SK-MEL-5 (cell line): ENCODE measurements at regions not wholly inside any gene's neighbourhood (a gene's known extent, or its start where the extent isn't known, plus 50 kb on each side); places are given as distances from the start of the nearest gene placed in this dataset.
"Not testable (repeated sequence)": the region's sequence is repeated elsewhere in the genome, so short reads cannot be mapped to it uniquely, and the experiment has no call there.

Source experiments
- DNase-seq: peaks from one replicate; pipeline ENCODE4 v3.0.0-alpha.2; 2016; ENCODE audit warnings: low read depth, low spot score
- in situ Hi-C: cut with HindIII; loops from 2 replicates; pipeline ENCODE4 v1.10.0; 2016; ENCODE audit warnings: low sequenced_read_pairs, high pct_unique_total_duplicates, low pct_unique_long_range_greater_than_20kb

DNA sequence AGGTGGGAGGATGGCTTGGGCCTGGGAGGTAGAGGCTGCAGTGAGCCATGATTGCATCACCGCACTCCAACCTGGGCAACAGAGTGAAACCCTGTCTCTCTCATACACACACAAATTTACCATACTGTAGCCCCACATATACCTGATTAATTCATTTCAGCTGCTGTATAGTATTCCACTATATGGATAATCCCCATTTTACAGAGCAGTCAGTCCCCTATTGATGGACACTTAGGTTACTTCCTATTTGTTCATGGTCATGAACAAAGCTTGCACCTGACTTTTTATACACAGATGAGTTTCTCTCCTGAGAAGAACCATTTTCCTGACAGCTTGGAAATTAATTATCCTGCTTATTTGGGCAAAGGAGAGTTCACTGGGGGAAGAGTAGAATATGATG lies 59.2 kb downstream of the EMX2 start:
- in situ Hi-C loops = no loop called here
- DNase-seq = no peak

DNA sequence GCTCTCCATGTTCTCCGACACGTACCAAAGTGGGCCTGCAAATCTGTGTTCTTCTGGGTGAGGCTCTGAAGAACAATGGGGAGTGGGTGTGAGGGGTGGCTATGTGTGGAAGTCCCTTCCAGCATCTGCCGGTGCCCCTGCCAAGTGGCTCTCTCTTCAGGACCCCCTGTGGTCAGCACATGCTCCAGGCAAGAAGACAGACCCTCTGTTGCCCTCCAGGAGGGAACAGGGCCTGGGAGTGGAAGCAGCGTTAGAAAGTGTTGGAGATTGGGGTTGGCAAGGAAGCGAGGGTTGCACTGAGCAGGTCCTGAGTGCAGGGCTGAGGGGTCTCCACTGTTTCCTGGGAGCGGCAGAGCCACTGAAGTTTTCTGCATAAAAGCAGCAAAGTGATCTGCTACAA lies 60.5 kb downstream of the EMX2 start:
- in situ Hi-C loops = no loop called here
- no peak for DNase-seq

DNA sequence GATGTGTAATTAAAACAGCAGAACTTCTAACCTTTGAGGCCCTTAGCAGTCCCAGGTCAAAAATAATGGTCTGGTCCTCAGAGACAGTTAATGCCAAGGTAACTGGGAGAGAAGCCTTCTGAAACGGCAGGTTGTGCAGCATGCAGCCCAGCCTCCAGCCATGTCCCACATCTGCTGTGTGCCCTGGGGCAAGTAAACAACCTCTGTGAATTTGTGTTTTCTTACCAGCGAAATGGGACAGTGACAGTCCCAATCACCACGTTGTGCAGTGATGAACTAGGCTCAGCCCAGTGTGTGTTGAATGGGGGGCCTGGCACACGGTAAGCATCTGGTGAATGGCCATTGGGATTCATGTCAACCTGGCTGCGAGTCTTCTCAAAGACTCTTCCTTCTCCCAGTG lies 61.2 kb downstream of the EMX2 start:
- DNase-seq = no peak
- in situ Hi-C loops = no loop called here

DNA sequence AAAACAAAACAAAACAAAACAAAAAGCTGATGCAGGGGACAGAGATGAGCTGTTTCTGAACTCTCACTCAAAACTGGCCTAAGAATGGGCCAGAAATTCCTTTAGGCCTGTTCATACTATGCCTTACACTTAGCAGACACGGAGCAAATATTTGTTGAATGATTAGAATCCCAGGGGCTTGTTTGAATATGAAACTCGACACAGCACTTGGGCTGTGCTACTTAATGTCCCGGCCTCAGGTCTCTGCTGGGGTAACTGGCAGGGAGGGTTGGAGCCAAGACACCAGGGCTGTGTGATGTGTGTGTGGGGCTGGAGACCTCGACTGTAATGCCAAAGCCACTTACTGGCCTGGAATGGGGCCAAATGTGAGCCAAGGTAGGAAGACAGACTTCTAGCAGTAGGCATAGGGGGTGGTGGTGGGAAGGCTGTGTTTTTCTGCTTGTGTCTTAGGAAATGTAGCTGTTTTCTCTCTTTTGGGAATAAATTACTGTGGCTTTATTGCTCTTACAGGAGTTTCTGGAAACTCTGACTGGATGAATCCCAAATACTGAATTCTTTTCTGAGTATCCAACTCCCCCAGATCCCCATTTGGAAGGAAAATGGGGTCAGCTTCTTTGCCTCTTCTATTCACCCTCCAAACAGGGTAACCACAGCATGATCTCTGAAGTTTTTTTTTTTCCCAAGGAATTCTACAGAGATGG lies 66.7 kb downstream of the EMX2 start:
- in situ Hi-C loops = no loop called here
- no peak for DNase-seq

DNA sequence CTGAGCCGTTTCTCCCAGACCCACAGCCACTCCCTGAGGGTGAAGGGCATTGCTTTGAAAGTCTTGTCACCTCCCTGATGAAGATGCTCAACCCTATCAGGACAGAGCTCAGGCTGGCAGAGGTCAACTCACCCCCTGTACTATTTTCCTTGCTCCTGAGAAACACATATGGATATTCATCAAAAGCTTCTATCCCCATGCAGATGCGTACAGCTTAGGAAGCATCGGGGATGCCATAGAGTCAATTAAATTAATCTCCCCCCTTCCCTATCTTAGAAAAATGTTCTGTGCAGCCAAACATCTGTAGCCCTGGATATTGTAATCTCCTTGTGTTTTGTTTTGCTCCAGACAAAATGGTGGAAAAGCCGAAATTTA lies 67.2 kb downstream of the EMX2 start:
- in situ Hi-C loops = no loop called here
- DNase-seq = no peak

DNA sequence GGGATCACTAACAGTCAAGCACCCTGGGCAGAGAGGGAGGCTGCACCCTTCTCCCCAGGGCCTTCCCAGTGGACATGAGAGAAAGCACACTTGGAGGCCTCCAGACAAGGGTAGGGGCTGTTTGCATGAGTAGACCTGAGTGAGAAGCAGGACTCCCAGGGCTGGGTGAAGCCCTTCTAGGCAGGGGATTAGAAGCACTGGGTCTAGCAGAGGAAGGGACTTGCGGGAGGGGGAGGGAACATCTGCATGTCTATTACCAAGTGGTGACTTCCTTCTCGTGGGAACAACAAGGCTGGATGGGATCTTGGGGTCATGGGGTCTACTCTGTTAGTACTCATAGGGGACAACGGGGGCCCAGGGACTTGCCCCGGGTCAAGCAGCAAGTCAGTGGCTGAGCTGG lies 67.8 kb downstream of the EMX2 start:
- in situ Hi-C loops = no loop called here
- DNase-seq = no peak

DNA sequence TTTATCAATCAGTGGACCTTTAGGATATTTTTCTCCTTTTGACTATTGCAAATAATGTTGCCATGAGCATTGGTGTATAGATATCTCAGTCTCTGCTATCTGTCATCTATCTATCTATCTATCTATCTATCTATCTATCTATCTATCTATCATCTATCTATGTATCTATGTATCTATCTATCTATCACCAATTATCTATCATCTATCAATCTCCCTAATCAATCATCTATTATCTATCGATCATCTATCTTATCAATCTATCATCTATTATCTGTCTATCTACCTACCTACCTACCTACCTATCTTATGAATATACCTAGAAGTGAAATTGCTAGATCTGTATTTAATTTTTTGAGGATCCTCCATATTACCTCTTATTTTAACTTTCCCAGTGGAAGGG lies 69.6 kb downstream of the EMX2 start:
- in situ Hi-C loops = no loop called here

DNA sequence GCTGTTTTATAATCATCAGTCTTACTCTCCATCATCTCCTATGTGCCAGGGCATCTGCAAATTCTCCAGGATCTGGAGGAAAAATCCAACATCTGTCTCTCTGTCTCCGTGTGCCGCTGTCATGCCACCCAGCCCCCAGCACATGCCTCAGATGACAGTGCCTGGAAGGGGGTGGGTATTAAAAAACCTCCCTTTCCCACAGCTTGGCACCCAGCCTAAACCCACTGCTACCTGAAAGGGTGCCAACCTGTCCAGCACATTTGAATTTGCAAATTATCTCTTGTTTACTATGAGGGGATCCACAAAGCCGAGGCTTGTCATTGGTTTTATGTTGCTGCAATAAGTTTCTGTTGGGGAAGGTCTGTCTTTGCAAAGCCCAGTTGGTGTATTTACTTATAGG lies 73.1 kb downstream of the EMX2 start:
- in situ Hi-C loops = no loop called here
- DNase-seq = no peak

More for the DNA sequence above, 69.6 kb downstream of the EMX2 start:
- no peak for DNase-seq

DNA sequence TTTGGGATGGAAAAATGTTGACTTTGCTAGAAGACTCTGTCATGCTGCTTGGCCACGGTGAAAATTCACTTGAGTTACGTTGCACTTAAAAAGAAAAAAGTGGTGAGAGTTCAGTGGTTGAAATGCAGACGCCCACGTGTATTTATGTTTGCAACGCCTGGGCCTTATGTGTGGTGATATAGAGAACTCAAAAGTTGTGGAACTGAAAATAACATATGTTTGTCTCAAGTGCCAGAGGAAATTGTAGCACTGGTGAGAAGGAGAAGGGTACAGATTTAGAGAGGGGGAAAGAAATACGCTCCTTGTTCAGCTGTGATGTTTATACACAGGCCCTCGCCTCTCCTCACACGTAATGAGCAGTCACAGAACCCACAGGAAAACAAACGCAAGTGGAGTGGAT lies 73.6 kb downstream of the EMX2 start:
- in situ Hi-C loops = no loop called here
- DNase-seq = no peak

DNA sequence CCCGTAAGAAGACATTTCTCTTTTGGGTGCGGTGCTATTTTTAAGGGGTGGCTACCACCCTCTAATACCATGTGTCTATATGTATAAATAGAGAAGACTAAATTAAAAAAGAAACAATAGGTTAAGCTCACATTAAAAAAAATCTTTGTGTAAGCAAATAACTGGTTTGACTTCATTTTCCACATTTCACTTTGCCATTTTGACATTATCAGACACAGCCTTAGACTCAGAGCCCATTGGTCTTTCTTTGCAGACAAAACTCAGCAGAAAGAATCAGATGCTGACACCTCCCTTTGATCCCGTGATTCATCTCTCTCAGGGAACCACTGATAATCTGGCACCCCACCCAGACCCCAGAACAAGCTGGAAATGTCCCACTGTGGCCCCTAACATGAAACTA lies 74.5 kb downstream of the EMX2 start:
- in situ Hi-C loops = no loop called here
- DNase-seq = no peak

DNA sequence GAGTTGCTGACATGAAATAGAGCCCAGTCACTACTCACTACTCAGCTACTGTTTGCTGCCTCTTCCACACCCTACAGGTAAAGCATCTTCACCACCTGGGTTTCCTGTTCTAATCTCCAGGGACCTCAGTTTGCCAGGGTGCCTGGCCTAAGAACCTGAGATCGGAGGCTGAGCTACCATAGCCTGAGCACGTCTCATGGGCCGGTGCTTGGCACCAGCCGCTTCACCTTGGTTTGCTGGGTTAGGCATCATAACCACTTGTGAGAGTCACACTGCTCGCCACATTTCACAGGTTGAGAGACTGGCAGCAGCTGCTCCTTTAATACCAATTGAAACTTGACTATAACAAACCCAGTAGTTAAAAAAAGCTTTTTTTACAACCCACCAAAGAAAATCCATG lies 75.1 kb downstream of the EMX2 start:
- DNase-seq = no peak
- in situ Hi-C loops = no loop called here

DNA sequence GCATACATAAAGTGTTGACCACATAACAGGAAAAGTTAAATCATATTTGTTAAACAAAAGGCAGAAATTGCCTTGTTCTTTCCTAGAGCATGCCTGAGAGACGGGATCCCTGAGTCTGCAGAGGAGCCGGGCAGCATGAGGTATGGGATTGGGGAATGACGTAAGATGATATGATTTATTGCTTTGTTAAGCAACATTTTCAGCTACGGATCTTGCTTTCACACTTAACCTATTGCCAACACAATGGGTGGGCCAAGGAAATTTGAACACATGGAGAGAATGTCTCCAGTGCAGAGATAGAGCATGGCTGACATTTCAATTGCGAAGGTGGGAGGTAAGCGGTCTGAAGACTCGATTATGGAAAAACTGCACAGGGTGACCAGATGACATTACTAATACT lies 76.7 kb downstream of the EMX2 start:
- in situ Hi-C loops = no loop called here
- DNase-seq = no peak

DNA sequence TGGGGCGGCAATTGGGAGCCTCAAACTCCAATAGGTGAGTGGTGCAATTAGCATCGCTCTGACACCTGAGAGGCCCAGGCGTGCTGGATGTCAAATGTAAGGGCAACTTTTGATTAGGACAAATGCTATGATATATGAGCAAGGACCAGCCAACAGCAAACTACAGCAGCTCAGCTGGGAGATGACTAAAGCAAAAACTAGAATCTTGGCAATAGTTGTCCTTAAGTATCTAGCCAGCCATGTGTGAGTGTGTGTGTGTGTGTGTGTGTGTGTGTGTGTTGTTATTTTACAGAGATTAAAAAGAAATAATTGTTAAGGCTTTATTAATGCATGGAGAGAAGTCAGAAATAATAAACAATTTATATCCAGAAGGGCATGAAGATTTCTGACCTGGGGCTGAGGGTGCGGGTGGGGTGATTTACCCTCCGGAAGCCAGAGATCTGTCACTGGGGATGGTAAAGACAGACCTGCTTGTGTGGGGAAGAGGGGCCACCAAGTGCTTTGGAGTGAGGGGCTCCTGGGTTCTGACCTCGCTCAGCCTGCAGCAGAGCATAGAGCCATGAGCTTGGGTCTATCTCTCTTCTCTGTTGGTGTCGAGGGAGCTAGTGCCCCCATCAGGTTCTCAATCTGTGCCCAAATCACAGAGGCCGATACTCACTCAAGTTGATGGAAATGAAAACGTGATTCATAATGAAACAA lies 77.3 kb downstream of the EMX2 start:
- in situ Hi-C loops = no loop called here
- DNase-seq = no peak

DNA sequence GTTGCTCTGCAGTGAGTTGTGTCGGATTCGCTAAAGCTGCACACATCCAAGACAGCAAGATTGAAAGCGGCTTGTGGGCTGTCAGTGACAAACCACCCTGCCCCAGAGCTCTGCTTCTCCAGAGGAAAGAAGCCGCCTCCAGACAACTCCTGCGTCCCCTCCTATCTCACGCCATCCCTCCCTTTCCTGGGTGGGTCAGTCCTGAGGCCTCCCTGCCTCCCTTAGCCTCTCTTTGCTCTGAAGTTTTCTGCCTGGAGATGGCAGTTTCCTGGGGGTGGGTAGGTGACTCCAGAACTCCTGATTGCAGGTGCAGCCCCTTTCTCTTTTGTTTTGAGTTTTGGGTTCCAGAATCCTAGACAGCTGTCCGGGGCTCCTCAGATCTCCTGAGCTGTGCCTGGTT lies 78.7 kb downstream of the EMX2 start:
- in situ Hi-C loops = no loop called here
- DNase-seq = no peak

DNA sequence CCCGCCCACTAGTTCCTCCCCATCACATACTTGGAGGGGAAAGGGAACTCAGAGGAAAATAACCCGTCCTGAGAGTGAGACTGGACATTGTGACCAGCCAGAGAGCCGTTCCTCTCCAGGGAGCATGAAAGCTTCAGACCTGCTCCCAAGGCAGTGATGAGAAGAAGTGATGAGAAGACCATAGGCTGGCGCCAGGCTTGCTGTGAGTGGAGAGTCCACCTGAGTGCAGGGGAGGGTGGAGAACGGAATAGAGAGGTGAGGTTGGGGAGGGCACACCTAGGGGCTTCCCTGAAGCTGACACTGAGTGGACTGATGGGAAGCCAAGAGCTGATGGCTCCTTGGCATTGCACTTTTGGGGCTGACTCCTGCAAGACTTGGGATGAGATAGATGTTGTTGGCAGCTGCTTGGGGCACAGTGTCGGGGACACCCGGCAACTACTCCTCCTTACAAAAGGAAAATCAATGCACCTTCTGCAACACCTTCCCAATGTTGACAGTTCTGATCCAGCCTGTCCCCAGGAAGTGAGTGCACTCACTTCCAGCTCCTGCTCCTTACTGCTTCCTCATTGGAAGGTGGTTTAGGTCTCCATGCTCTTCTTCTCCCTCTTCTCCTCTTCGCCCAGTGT lies 79.4 kb downstream of the EMX2 start:
- in situ Hi-C loops = no loop called here
- no peak for DNase-seq

DNA sequence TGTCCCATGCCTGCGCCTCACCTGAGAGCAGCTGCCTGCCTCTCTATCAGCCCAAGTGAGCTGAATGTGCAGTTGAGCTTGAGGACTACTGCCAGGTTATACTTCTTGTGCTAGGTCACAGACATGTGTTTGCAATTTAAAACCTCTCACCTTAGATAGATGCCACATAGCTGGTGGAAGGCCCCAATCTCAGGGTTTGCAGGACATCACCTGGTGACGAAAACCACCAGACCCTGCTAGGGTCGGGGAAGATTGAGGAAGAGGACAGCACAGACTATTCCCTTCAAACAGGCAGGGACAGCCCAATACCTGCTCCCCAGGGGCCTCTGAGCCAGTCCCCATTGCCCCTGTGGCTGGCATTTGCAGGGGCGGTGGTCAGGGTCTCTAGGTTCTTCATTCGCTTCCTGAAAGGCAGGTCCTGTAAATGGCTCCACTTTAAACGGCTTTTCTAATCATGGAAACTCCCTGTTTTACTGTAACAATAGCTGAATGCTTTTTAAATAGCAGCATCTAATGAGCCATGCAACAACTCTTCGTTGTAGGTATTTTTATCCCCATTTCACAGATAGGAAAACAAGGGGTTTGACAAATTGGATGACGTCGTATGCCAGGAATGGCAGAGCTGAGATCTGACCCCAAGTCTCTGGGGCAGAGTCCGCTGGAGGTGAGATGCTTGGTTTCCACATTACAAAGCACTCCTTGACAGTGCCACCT lies 80.1 kb downstream of the EMX2 start:
- in situ Hi-C loops = no loop called here
- DNase-seq = no peak

DNA sequence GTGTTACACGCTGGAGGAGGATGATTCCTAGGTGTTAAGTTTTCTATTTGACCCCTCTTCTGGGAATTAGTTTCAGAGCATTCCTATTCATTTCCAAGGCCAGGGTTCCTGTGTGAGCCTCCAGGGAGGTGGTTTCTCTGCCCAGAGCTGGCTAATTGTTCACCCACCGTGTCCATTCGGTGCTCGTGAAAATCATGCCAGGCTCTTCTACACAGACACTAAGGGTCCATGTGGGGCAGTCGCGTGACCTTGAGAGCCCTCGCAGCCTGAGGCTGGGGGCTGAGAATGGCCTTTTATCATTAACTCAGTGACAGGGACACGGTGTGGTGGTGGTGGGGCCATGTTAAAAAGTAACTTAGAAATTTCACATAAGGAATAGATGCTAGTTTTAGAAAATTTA lies 83.7 kb downstream of the EMX2 start:
- in situ Hi-C loops = no loop called here
- DNase-seq = no peak

DNA sequence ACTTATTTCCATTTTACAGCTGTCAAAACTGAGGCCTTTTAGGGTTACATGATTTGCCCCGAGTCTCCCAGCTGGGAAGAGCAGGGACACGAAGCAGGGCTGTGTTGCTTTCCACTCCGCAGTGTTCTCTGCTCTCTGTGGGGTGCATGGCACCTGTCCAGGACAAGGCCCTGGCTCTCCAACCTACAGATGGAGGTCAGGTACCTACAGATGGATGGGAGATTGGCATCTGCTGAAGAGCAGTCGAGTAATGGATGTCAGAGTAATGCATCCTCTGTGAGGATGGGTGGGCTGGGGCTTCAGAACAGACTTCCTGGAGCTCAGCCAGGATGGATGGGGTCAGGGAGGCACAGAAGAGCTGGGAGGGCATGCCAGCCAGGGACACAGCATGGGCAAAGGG lies 85.0 kb downstream of the EMX2 start:
- in situ Hi-C loops = no loop called here
- no peak for DNase-seq

DNA sequence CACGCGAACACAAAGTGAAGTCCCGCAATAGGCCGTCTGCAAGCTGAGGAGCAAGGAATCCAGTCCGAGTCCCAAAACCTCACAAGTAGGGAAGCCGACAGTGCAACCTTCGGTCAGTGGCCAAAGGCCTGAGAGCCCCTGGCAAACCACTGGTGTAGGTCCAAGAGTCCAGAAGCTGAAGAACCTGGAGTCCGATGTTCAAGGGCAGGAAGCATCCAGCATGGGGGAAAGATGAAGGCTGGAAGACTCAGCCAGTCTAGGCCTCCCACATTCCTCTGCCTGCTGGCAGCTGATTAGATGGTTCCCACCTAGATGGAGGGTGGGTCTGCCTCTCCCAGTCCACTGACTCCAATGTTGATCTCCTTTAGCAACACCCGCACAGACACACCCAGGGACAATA lies 87.2 kb downstream of the EMX2 start:
- DNase-seq, in situ Hi-C loops: not testable (repeated sequence)
